Fibroblast of pulmonary artery (primary cell): ENCODE measurements at regions not wholly inside any gene's neighbourhood (a gene's known extent, or its start where the extent isn't known, plus 50 kb on each side); places are given as distances from the start of the nearest gene placed in this dataset.

Source experiments
- DNase-seq: peaks from one replicate; pipeline ENCODE4 v3.0.0-alpha.2; 2010; ENCODE audit warnings: low read depth
- H3K4me3 ChIP-seq: replicated peaks from 2 replicates; pipeline ENCODE4 v1.5.1; 2011; ENCODE audit warnings: low read depth, mild to moderate bottlenecking, control low read depth, low read length, moderate library complexity
- CTCF ChIP-seq: IDR thresholded peaks from 2 replicates; pipeline ENCODE4 v1.5.1; 2011; ENCODE audit warnings: mild to moderate bottlenecking, control low read depth, low read length, inconsistent platforms; ENCODE audit errors: missing control alignments

DNA sequence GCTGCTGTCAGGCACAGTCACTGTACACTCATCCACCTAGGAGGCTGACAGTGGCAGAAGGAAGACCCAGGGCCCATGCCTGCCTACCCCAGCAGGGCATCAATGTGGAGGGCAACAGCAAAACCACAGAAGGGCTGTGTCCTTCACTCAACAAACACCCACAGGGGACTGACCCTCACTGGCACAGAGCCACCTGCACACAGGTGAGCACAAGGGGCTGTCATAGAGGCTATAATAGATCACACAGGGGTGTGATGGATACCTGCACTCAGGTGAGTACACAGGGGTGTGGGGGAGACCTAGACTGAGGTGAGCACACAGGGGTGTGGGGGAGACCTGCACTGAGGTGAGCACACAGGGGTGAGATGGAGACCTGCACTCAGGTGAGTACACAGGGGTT, 132.8 kb upstream of the TCERG1L start:
- no peak for TF ChIP-seq CTCF
- no peak for DNase-seq
- H3K4me3 ChIP-seq = no peak overlapping the region

DNA sequence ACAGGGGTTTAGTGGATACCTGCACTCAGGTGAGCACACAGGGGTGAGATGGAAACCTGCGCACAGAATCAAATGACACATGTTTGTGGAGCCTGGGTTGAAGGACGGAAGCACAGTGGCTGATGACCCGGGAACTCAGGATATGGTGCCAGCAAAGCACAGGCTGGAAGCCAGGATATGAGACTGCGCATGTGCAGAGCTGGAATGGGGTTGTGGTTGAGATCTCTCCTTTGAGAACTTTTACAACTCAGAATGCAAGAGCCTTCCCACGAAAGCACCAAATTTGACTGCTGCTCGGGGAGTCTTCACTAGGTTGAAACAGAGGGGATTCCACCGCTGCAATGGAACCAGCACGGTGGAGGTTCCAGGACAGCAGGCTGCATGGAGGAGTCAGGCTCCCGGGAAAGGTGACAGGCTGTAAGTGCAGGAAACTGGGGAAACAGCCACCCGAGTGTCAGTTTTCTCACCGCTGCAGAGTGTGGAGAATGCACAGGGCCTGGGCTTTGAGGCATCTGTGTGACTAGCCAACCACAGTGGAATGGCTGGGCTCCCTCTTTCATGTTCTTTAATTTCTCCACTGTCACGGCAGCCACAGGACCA, 133.4 kb upstream of the TCERG1L start:
- H3K4me3 ChIP-seq = no peak overlapping the region
- no peak for TF ChIP-seq CTCF
- DNase-seq = no peak

GRCh38 chr10:131445623-131446022, 134.1 kb upstream of the TCERG1L start:
- no peak overlapping the region for H3K4me3 ChIP-seq
- no peak for TF ChIP-seq CTCF
- no peak for DNase-seq

DNA sequence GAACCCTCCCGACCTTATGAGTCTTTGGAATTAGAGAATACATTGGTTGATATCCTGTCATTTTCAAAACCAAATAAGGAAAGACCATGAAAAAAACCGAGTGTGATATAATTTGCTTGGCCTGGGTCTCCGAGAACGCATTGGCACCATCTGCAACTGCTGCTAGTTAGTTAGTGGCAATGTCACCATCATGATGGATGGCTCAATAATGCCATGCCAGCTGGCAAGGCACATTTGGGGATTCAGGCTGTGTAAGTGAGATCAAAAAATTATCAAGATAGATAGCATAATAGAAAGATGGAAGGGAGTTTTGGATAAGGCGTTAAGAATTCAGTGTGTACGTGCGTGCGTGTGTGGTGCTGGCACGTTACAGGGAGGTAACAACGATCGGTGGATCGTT, 134.7 kb upstream of the TCERG1L start:
- TF ChIP-seq CTCF = no peak
- no peak overlapping the region for H3K4me3 ChIP-seq
- no peak for DNase-seq

DNA sequence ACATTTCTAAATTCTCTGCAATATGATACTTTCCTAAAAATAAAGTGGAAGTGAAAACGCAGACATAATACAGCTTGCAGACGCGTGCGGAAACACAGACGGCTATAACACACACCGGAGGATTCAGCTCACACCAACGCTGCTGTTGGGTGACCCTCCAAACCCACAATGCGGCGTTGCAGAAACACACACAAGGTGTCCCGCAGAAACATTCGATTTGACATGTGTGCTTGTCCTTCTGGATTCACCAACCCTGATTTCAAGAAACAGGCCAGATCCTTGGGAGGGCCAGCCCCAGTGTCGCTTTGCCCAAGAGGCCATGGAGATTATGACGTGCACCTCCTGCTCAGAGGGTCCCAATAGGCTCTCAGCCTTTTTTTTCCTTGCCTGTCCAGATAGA, 136.7 kb upstream of the TCERG1L start:
- no peak for TF ChIP-seq CTCF
- no peak overlapping the region for H3K4me3 ChIP-seq
- no peak for DNase-seq

GRCh38 chr10:131448883-131449282, 137.4 kb upstream of the TCERG1L start:
- no peak for DNase-seq
- TF ChIP-seq CTCF = no peak
- H3K4me3 ChIP-seq = no peak overlapping the region

DNA sequence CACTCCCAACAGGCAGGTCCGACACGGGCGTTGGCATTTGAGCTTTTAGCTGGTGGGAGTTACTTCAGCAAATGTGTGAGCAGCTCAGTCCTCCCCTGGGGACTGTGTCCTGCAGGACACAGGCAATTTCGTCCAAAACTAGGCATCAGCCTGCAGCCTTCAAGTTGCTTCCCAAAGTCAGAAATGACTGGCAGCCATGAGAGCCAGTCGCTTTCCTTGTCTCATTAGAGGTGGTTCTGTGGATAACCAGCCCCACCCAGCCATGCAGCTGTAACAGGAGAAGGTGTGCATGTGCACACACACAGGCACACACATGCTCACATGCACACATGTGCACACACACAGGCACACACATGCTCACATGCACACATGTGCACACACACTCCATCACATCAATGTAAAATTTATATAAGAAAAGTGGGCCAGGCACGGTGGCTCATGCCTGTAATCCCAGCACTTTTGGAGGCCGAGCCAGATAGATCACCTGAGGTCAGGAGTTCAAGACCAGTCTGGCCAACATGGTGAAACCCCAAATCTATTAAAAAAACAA, 138.8 kb upstream of the TCERG1L start:
- H3K4me3 ChIP-seq = no peak overlapping the region
- no peak for TF ChIP-seq CTCF
- no peak for DNase-seq
